ENCODE measurements at regions not wholly inside any gene's neighbourhood (a gene's known extent, or its start where the extent isn't known, plus 50 kb on each side); places are given as distances from the start of the nearest gene placed in this dataset.

DNA sequence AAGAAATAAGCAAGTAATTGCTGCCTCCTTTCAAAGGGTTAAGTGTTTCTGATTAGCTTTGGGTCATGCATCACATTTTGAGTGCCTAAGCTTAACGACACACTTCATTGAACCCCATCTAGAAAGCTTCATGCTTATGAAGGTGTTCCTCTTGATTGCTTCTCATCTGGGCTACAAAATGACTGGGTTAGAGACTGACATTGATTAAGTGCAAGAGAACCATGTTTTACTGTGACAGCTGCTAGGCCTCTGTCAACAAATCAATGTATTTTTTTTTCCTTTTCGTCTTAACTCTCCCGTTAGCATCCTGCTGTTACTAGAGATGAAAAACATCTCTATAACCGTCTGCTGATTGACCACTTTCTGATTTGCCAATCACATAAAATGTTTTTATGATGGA, 725.0 kb downstream of the TLE1 start:
- TF ChIP-seq, protein P1, sequence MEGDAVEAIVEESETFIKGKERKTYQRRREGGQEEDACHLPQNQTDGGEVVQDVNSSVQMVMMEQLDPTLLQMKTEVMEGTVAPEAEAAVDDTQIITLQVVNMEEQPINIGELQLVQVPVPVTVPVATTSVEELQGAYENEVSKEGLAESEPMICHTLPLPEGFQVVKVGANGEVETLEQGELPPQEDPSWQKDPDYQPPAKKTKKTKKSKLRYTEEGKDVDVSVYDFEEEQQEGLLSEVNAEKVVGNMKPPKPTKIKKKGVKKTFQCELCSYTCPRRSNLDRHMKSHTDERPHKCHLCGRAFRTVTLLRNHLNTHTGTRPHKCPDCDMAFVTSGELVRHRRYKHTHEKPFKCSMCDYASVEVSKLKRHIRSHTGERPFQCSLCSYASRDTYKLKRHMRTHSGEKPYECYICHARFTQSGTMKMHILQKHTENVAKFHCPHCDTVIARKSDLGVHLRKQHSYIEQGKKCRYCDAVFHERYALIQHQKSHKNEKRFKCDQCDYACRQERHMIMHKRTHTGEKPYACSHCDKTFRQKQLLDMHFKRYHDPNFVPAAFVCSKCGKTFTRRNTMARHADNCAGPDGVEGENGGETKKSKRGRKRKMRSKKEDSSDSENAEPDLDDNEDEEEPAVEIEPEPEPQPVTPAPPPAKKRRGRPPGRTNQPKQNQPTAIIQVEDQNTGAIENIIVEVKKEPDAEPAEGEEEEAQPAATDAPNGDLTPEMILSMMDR (IDR thresholded peaks at IDR 0.05 in 2 of 3, conservative IDR thresholded peaks at IDR 0.05 in 1 of 3; ENCODE audit: control insufficient read depth in 2 of 3, extremely low read depth in 1 of 3, insufficient read depth in 1 of 3, low read depth in 3 of 3, low read length in 3 of 3): no peak
- TF ChIP-seq POLR2A (IDR thresholded peaks at IDR 0.05; ENCODE audit: low read depth, low read length) (no peak), CBX5 (IDR thresholded peaks at IDR 0.05; ENCODE audit: low read depth) (no peak)

Measured in GM12878 (cell line).